HG03457 (cell line): ENCODE measurements at regions not wholly inside any gene's neighbourhood (a gene's known extent, or its start where the extent isn't known, plus 50 kb on each side); places are given as distances from the start of the nearest gene placed in this dataset.

Experiments used
- ATAC-seq: cut with Tn5 transposase; IDR thresholded peaks from one replicate; pipeline ENCODE4 v1.9.1; 2021; ENCODE audit warnings: moderate number of reproducible peaks; ENCODE audit not compliant: unreplicated experiment

DNA sequence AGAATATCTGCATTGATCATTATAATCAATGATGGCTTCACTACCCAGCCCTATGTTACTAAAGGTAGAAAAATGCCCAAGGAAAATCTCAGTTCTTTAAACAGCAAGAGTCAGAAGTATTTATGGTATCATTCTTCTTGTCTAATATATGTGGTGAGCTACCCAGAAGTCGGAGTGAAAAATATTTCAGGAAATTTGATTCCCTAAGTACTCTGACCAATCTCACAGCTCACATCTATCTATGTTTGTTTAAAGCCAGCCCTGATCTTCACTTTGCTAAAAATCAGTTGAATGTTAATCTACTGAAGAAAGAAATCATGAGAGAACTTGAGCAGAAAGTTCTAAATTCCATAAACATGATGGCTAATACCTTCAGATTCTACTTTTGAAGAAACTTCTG lies 522.9 kb upstream of the SLIT2 start:
- ATAC-seq: no peak

DNA sequence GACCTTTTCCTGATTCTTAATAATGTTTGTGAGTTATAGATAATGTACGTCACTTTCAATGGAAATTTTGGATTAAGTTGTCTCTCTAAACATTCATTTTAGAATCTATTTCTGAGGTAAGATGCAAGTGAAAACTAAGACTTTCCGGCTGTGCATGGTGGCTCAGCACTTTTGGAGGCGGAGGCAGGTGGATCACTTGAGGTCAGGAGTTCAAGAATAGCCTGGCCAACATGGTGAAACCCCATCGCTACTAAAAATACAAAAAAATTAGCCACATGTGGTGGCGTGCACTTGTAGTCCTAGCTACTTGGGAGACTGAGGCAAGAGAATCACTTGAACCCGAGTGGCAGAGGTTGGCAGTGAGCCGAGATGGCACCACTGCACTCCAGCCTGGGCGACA lies 524.6 kb upstream of the SLIT2 start:
- no peak for ATAC-seq

DNA sequence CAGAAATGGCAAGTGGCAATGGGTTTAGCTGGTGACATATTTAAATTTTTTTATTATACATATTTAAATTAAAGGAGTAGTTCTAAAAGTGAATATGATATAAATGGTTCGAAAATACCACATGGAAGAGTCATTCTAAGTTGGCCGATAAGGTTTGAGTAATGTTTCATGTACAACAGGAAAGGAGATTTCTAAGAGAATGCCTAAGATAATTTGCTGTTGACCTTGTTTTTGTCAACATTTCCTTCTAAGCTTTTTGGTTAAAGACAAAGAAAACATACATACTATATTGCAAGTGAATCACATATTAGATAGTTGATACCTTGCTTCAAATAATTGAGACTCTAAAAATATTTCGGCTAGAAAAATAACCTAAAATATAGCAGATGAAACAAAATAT lies 526.6 kb upstream of the SLIT2 start:
- ATAC-seq: no peak

GRCh38 chr4:19722404-19722803 lies 529.3 kb upstream of the SLIT2 start:
- no peak for ATAC-seq

- no peak for ATAC-seq
Observed at GRCh38 chr4:19721587-19721986, 530.1 kb upstream of the SLIT2 start.

GRCh38 chr4:19720610-19721009 lies 531.1 kb upstream of the SLIT2 start:
- ATAC-seq: no peak

DNA sequence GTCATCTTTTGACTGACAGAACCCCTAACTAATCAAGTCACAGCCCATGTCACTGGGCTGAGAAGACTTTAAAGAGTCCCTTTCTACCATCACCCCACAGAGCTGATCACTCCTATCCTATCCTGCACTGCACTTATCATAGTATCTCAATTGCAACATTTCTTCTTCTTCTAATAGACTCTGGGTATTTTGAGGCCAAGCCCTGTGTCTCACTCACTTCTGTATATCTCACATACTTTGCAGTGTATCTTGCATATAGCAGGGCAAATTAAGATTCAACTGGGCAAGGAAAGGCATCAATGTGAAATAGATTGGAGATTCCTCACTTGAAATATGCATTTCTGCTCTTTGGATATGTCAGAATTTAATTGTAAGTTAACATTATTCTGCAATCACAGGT lies 531.5 kb upstream of the SLIT2 start:
- ATAC-seq: no peak

GRCh38 chr4:19711871-19712270 lies 539.8 kb upstream of the SLIT2 start:
- no peak for ATAC-seq

DNA sequence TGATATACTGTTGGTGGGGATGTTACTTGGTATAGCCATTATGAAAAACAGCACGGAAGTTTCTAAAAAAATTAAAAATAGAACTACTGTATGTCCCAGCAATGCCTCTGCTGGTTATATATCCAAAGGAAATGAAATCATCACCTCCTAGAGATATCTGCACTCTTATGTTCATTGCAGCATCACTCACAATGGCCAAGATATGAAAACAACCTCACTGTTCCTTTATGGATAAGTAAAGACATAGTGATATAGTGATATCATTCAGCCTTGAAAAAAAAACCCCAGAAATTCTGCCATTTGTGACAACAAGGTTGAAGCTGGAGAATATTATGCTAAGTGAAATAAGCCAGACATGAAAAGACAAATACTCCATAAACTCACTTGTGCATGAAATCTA lies 543.8 kb upstream of the SLIT2 start:
- ATAC-seq: no peak

DNA sequence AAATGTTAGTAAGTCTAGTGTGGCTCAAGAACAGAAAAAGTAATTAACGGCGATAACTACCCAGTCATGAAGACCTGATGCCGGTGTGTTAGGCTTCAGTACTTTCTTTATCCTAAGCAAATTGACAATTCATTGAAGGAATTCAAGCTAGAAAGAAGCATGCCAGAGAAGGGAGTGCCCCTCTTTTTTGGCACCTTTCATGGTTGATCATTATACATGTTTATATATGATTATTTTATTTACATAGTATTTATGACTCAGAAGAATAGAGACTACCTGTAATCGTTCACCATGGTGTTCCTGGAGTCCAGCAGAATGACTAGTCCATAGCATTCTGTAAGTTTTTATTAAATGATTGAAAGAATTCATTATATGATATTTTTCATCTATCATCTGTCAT lies 548.3 kb upstream of the SLIT2 start:
- ATAC-seq: no peak

GRCh38 chr4:19700992-19701391 lies 550.7 kb upstream of the SLIT2 start:
- no peak for ATAC-seq

DNA sequence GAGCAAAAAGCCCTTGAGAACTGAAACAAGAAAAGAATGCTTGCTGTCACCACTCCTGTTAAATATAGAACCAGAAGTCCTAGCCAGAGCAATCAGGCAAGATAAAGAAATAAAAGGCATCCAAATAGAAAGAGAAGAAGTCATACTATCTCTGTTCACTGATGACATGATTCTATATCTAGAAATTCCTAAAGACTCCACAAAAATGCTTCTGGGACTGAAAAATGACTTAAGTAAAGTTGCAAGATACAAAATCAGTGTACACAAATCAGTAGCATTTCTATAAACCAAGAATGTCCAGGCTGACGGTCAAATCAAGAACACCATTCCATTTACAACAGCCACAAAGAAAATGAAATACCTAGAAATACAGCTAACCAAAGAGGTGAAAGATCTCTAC lies 552.7 kb upstream of the SLIT2 start:
- no peak for ATAC-seq

- ATAC-seq: no peak
Observed at GRCh38 chr4:19694812-19695211, 556.9 kb upstream of the SLIT2 start.

DNA sequence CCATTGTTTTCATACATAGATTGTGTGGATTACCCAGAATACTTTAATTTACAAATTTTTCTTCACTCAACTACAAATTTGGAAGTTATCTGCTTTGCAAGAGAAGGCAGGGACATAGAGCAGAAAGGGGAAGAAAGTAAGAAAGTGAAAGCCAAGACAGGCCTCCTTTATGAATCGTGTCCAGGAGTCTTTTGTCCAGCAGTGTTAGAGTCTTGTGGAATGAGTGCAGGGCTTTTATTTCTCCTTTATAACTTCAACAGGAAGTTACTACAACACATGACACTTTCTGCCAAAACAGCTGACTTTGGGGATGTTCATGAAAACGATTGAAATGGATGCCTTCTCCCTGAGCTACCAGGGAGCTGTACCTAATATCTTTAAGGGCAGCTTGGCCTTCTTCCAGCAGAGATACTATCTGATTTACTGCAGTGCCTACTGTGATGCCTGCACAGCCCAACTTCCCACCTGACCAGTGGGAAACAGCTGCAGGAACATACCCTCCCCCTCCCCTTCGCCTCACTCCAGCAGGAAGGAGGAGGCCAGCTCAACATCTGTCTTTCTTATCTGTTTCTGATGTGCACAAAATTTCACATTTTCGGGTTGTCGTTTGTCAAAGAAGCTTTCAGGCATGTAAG lies 557.7 kb upstream of the SLIT2 start:
- ATAC-seq: no peak

- ATAC-seq: no peak
Observed at GRCh38 chr4:19689511-19689910, 562.2 kb upstream of the SLIT2 start.

DNA sequence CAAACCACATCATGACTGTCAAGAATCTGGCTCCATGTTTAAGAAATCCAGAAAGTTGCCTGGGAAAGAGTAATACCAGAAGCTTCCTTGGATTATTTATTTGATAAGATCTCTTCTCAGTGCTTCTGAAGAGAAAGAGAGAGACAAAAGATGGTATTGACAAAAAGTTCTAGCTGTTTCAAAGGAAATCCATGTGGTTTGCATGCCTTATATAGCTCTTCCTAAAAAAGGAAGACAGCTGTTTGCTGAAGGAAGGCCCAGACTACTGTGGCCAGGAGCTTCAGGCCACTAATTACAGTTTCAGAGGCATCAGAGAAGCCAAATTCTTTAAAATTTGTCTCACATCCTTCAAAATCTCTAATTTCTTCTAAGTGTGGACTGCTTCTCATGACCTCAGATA lies 565.2 kb upstream of the SLIT2 start:
- no peak for ATAC-seq

DNA sequence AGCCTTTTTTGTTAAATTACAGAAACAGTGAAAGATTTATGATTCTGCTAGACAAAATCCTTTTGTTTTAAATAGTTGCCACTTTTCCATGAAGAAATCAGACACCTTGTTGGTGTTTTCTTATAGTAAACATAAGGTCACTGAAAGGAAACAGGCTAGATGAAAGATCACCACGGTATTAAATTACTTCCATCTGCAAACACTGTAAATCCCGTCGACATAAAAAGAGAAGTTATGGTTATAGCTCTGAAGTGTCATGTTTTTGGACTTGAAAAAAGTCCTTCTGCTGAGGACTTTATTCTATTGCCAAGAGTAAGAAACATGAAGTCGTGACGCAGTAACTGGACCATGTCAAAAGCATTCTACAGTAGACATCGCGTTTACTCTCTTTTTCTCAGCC lies 567.6 kb upstream of the SLIT2 start:
- no peak for ATAC-seq

DNA sequence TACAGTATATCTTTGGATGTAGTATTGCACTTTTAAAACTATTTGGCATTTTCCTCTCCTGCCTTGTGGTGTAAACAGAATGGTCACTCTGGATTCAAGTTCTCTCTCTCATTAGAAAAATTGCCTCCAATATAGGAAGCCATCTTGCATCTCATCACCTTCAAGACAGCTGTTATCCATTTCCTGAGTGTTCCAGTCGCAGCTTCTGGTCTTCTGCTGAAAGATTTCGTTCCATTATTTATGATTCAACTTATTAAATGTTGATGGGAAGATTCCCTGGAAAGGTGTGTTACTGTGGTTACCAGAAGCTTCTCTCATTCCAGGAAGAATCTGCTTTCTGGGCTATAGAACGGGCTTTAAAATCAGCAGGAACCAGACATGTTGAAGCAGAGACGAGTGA lies 568.3 kb upstream of the SLIT2 start:
- ATAC-seq: no peak

GRCh38 chr4:19677211-19677610 lies 574.5 kb upstream of the SLIT2 start:
- no peak for ATAC-seq

DNA sequence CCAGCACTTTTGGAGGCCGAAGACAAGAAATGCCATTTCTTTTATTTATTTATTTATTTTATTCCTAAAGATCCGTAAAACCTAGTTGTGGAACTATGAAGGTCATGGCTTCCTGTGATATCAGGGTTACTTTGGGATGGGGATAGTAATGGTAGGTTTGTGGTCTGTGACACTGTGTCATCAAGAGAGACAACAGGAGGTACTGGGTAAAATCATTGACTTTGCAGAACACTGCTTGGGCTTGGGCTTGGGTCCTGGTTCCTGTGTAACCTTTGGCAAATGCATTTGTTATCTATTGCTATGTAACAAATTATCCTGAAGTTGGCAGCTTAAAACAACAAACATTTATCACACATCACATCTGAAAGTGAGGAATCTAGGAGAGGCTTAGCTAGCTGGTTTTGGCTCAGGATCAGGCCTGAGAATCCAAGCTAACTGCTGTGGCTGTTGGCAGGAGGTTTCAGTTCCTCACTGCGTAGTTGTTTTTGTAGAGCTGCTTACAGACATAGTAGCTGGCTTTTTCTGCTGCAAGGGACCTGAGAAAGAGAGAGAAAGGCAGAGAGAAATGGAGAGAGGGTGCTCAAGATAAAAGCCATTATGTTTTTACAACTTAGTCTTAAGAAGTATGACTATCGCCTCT lies 576.4 kb upstream of the SLIT2 start:
- no peak for ATAC-seq

DNA sequence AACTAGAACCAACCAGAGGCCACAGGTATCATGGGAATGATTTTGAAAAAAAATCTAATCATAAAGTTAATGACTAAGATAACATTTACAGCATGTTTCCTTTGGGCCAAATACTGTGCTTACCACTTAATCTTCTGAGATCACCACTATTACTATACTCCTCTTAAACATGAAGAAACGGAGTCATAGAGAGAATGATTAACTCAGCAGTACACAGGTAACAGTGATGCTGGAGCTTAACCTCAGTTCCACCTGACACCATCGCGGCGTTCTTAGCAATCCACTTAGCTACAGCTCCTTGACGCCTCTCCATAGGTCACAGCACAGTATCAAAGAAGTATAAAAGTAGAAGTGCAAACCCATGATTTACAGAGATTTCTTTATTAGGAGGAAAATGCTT lies 592.6 kb upstream of the SLIT2 start:
- no peak for ATAC-seq

GRCh38 chr4:19657856-19658255 lies 593.8 kb upstream of the SLIT2 start:
- no peak for ATAC-seq

GRCh38 chr4:19655666-19656065 lies 596.0 kb upstream of the SLIT2 start:
- ATAC-seq: no peak
